Skeletal muscle satellite cell (primary cell): ENCODE measurements at regions not wholly inside any gene's neighbourhood (a gene's known extent, or its start where the extent isn't known, plus 50 kb on each side); places are given as distances from the start of the nearest gene placed in this dataset.

Experiments used
- H3K27me3 ChIP-seq: 2 replicates; pipeline ENCODE4 v1.7.0; 2013; ENCODE audit warnings: low read length; ENCODE audit not compliant: control insufficient read depth, insufficient read depth
- H3K36me3 ChIP-seq: 2 replicates; pipeline ENCODE4 v1.7.0; 2013; ENCODE audit warnings: mild to moderate bottlenecking, control low read depth, low read length; ENCODE audit not compliant: insufficient read depth
- H3K4me1 ChIP-seq: 2 replicates; pipeline ENCODE4 v1.7.0; 2013; ENCODE audit warnings: low read length; ENCODE audit not compliant: control insufficient read depth, insufficient read depth
- H3K4me2 ChIP-seq: 2 replicates; pipeline ENCODE4 v1.7.0; 2013; ENCODE audit warnings: mild to moderate bottlenecking, low read length
- H3K4me3 ChIP-seq: 2 replicates; pipeline ENCODE4 v1.7.0; 2013; ENCODE audit warnings: low read length
- H3K9ac ChIP-seq: 2 replicates; pipeline ENCODE4 v1.7.0; 2013; ENCODE audit warnings: mild to moderate bottlenecking, low read depth, low read length, moderate library complexity
- H3K9me3 ChIP-seq: replicated peaks from 2 replicates; pipeline ENCODE4 v1.7.0; 2013; ENCODE audit warnings: mild to moderate bottlenecking, control low read depth, low read length

DNA sequence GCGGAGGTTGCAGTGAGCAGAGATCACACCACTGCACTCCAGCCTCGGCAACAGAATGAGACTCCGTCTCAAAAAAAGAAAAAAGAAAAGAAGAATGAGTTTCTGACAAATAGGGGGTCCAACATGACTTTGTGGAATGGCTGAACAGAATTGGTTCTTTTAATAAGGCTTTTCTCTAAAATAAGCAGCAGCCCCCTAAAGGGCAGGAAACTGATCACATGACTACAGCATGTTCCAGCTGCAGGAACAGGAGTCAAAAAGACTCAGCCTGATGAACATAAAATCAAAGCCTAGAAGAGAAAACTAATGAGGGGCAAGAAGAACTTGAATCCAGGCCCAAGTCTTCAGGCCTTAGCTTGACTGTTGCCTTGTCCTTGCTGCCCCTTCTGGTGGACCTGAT, 89.7 kb upstream of the ARRDC4 start:
- no peaks in the 10 kb centered on the region for H3K27me3 ChIP-seq
- no peaks in the 10 kb centered on the region for H3K4me1 ChIP-seq
- no peak overlapping the region for H3K4me2 ChIP-seq
- H3K4me3 ChIP-seq, result no peak overlapping the region
- no peak overlapping the region for H3K9ac ChIP-seq
- no peaks in the 10 kb centered on the region for H3K36me3 ChIP-seq
- peaks cover 2% of the 10 kb centered on the region for H3K9me3 ChIP-seq

DNA sequence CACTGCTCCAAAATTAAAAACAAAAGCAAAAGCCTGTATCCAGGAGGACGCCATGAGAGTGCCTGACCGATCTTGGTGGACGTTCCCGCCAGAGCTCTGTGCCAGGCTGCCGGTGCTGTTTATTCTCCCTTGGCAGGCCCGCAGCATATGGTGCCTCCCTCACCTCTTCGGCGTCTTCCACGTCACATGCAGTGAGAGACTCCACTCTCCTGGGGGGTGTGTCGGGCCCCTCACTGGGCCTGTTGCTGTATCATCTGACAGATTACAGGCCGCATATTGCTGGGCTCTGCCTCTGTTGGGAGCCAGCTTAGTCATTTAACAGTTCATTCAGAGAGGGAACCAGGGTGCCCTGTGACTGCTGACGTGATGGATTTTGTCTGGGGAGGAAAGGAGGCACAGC, 86.4 kb upstream of the ARRDC4 start:
- Histone ChIP-seq H3K4me3 (no peak overlapping the region), H3K9ac (no peak overlapping the region), H3K4me1 (no peaks in the 10 kb centered on the region), H3K36me3 (no peaks in the 10 kb centered on the region), H3K9me3 (peaks cover 2% of the 10 kb centered on the region), H3K4me2 (no peak overlapping the region), H3K27me3 (no peaks in the 10 kb centered on the region)

GRCh38 chr15:97875025-97875512, 85.4 kb upstream of the ARRDC4 start:
- H3K4me2 ChIP-seq, result no peak overlapping the region
- H3K36me3 ChIP-seq, result no peaks in the 10 kb centered on the region
- H3K4me3 ChIP-seq, result no peak overlapping the region
- no peaks in the 10 kb centered on the region for H3K27me3 ChIP-seq
- H3K4me1 ChIP-seq, result no peaks in the 10 kb centered on the region
- H3K9ac ChIP-seq, result no peak overlapping the region
- peaks cover 2% of the 10 kb centered on the region for H3K9me3 ChIP-seq

GRCh38 chr15:97875513-97876280, 84.8 kb upstream of the ARRDC4 start:
- Histone ChIP-seq H3K4me1 (no peaks in the 10 kb centered on the region), H3K9ac (no peak overlapping the region), H3K4me2 (no peak overlapping the region), H3K4me3 (no peak overlapping the region), H3K36me3 (no peaks in the 10 kb centered on the region), H3K9me3 (peaks cover 2% of the 10 kb centered on the region), H3K27me3 (no peaks in the 10 kb centered on the region)

DNA sequence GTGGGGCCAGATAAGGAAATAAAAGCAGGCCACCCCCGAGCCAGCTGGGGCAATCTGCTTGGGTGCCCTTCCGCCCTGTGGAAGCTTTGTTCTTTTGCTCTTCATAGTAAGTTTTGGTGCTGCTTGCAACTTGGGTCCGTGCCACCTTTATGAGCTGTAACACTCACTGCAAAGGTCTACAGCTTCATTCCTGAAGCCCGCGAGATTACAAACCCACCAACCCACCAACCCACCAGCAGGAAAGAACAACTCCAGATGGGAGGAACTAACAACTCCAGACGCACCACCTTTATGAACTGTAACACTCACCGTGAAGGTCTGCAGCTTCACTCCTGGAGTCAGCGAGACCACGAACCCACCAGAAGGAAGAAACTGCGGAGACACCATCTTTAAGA, 84.2 kb upstream of the ARRDC4 start:
- H3K4me2 ChIP-seq, result no peak overlapping the region
- H3K9me3 ChIP-seq, result peaks cover 2% of the 10 kb centered on the region
- no peaks in the 10 kb centered on the region for H3K27me3 ChIP-seq
- no peaks in the 10 kb centered on the region for H3K36me3 ChIP-seq
- no peak overlapping the region for H3K4me3 ChIP-seq
- H3K9ac ChIP-seq, result no peak overlapping the region
- H3K4me1 ChIP-seq, result no peaks in the 10 kb centered on the region

DNA sequence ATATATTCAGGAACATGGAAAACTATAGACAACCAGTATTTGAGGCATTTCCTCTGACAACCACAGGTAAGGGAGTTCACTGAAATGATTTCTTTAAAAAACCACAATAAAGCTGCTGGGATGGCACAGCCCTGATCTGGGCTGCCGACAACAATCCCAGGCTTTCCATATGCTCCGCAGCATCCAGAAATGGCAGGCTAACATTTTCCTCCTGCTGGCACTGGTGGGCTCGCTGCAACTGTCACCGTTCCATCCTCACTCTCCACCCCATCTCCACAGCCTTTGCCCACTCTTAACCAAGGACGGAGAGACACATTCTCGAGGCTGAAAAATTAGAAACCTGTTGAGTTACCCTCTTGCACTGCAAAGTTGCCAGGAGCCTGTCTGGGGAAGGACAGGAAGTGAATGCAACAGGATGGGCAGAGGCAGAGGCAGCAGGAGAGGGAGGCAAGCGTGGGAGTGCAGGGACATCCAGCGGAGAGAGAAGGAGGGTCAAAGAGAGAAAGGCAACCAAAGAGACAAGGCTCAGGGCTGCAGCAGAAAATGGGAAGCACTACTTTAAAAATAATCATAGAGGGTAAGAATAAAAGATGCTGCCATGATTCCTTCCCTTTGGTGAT, 79.0 kb upstream of the ARRDC4 start:
- no peaks in the 10 kb centered on the region for H3K27me3 ChIP-seq
- no peaks in the 10 kb centered on the region for H3K4me1 ChIP-seq
- H3K9ac ChIP-seq, result no peak overlapping the region
- no peaks in the 10 kb centered on the region for H3K36me3 ChIP-seq
- no peaks in the 10 kb centered on the region for H3K9me3 ChIP-seq
- H3K4me3 ChIP-seq, result no peak overlapping the region
- H3K4me2 ChIP-seq, result no peak overlapping the region

GRCh38 chr15:97884513-97885131, 75.9 kb upstream of the ARRDC4 start:
- Histone ChIP-seq H3K27me3 (no peaks in the 10 kb centered on the region), H3K9me3 (no peaks in the 10 kb centered on the region), H3K4me3 (no peak overlapping the region), H3K9ac (no peak overlapping the region), H3K4me2 (no peak overlapping the region), H3K36me3 (no peaks in the 10 kb centered on the region), H3K4me1 (no peaks in the 10 kb centered on the region)

DNA sequence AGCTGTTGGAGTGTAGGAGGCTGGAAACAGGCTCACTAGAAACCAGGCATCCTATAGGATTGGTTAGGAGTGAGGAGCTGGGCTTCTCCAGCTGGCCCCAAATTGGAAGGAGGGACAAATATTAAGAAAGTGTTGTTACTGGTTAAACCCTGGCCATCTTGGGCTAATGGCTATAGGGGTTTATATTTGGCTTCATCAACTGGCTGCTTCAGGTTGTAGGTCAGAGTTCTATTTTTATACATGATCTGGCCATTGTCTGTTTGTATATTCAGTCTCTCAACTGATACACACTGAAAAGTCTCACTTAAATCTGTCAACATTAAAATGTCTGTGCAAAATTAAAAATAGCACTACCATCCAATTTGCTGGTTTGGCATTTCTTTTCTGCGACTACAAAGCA, 70.2 kb upstream of the ARRDC4 start:
- Histone ChIP-seq H3K27me3 (no peaks in the 10 kb centered on the region), H3K9ac (no peak overlapping the region), H3K4me1 (no peaks in the 10 kb centered on the region), H3K4me2 (no peak overlapping the region), H3K4me3 (no peak overlapping the region), H3K9me3 (no peaks in the 10 kb centered on the region), H3K36me3 (no peaks in the 10 kb centered on the region)

GRCh38 chr15:97892167-97892938, 68.2 kb upstream of the ARRDC4 start:
- H3K36me3 ChIP-seq, result no peaks in the 10 kb centered on the region
- no peak overlapping the region for H3K9ac ChIP-seq
- no peaks in the 10 kb centered on the region for H3K9me3 ChIP-seq
- H3K4me1 ChIP-seq, result no peaks in the 10 kb centered on the region
- no peak overlapping the region for H3K4me2 ChIP-seq
- H3K27me3 ChIP-seq, result no peaks in the 10 kb centered on the region
- no peak overlapping the region for H3K4me3 ChIP-seq

- H3K4me3 ChIP-seq, result no peak overlapping the region
- no peak overlapping the region for H3K9ac ChIP-seq
- H3K9me3 ChIP-seq, result no peaks in the 10 kb centered on the region
- no peaks in the 10 kb centered on the region for H3K36me3 ChIP-seq
- no peaks in the 10 kb centered on the region for H3K27me3 ChIP-seq
- H3K4me2 ChIP-seq, result no peak overlapping the region
- H3K4me1 ChIP-seq, result no peaks in the 10 kb centered on the region
Measured at GRCh38 chr15:97893967-97894366, 66.5 kb upstream of the ARRDC4 start.

- H3K4me1 ChIP-seq, result no peaks in the 10 kb centered on the region
- H3K4me3 ChIP-seq, result no peak overlapping the region
- no peak overlapping the region for H3K4me2 ChIP-seq
- H3K9ac ChIP-seq, result no peak overlapping the region
- H3K27me3 ChIP-seq, result peaks cover 11% of the 10 kb centered on the region
- H3K9me3 ChIP-seq, result no peaks in the 10 kb centered on the region
- H3K36me3 ChIP-seq, result no peaks in the 10 kb centered on the region
Measured at GRCh38 chr15:97899981-97900380, 60.5 kb upstream of the ARRDC4 start.
